Body of pancreas (tissue), 4 donors: ENCODE measurements at regions not wholly inside any gene's neighbourhood (a gene's known extent, or its start where the extent isn't known, plus 50 kb on each side); places are given as distances from the start of the nearest gene placed in this dataset.
"Not testable (repeated sequence)": the region's sequence is repeated elsewhere in the genome, so short reads cannot be mapped to it uniquely, and the experiment has no call there.

Experiments used
- POLR2A ChIP-seq, 3 donors: fragments of 450-650 bp; IDR thresholded peaks; one replicate each; pipeline ENCODE4 v1.6.1; 2016; ENCODE audit warnings: antibody characterized with exemption in 3 of 3, mild to moderate bottlenecking in 2 of 3
- TF ChIP-seq, protein P1 (sequence below), 7 experiments: fragments of 450-650 bp in 4 of 7; fragments of 200-600 bp in 3 of 7; sonication (generic) in 3 of 7; IDR thresholded peaks; one replicate each; pipeline ENCODE4 v1.5.1; 2016 to 2019; ENCODE audit warnings: antibody characterized with exemption in 7 of 7

GRCh38 chr4:143817866-143818265 is 87.5 kb downstream of the GYPE start:
- TF ChIP-seq POLR2A (IDR thresholded peaks at IDR 0.05), result not testable (repeated sequence)
- TF ChIP-seq, protein P1, sequence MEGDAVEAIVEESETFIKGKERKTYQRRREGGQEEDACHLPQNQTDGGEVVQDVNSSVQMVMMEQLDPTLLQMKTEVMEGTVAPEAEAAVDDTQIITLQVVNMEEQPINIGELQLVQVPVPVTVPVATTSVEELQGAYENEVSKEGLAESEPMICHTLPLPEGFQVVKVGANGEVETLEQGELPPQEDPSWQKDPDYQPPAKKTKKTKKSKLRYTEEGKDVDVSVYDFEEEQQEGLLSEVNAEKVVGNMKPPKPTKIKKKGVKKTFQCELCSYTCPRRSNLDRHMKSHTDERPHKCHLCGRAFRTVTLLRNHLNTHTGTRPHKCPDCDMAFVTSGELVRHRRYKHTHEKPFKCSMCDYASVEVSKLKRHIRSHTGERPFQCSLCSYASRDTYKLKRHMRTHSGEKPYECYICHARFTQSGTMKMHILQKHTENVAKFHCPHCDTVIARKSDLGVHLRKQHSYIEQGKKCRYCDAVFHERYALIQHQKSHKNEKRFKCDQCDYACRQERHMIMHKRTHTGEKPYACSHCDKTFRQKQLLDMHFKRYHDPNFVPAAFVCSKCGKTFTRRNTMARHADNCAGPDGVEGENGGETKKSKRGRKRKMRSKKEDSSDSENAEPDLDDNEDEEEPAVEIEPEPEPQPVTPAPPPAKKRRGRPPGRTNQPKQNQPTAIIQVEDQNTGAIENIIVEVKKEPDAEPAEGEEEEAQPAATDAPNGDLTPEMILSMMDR (IDR thresholded peaks at IDR 0.05), result not testable (repeated sequence)
